ENCODE measurements at regions not wholly inside any gene's neighbourhood (a gene's known extent, or its start where the extent isn't known, plus 50 kb on each side); places are given as distances from the start of the nearest gene placed in this dataset.

DNA sequence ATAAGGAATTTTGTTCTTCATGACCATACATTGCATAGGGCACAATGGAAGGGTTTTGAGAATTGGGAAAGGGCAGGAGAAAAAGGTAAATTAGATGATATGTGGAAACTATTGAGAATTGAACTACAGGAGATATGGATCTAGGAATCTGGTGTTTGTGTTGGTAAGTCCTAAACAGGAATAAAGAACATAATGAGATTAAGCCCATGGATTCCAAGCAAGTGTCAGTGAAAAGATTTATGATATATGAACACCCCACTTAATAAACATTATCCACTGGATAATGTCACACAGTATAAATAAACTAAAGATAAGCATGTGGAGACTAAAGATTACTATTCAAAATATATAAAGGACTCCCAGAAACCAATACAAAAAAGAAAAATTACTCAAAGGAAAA lies 98.2 kb downstream of the TNFSF18 start:
- no peak for ATAC-seq (ENCODE audit: low FRiP score)
- Histone ChIP-seq H3K9me3 (ENCODE audit: control insufficient read depth, low read length) (no peaks in the 10 kb centered on the region), H3K27me3 (ENCODE audit: control insufficient read depth in 1 of 2, insufficient read depth in 2 of 2, low read length in 1 of 2) (no peaks in the 10 kb centered on the region), H3K4me3 (ENCODE audit: low read length in 2 of 2) (no peak overlapping the region), H3K36me3 (ENCODE audit: control insufficient read depth in 1 of 2, insufficient read depth in 2 of 2, low read length in 1 of 2) (no peaks in the 10 kb centered on the region), H3K4me1 (ENCODE audit: control insufficient read depth in 1 of 2, insufficient read depth in 2 of 2, low read length in 2 of 2) (no peaks in the 10 kb centered on the region), H3K27ac (ENCODE audit: low read depth in 1 of 2, low read length in 2 of 2) (no peak overlapping the region)
- intact Hi-C loops (cut with DNase I): no loop called here
- DNase-seq: no peak

DNA sequence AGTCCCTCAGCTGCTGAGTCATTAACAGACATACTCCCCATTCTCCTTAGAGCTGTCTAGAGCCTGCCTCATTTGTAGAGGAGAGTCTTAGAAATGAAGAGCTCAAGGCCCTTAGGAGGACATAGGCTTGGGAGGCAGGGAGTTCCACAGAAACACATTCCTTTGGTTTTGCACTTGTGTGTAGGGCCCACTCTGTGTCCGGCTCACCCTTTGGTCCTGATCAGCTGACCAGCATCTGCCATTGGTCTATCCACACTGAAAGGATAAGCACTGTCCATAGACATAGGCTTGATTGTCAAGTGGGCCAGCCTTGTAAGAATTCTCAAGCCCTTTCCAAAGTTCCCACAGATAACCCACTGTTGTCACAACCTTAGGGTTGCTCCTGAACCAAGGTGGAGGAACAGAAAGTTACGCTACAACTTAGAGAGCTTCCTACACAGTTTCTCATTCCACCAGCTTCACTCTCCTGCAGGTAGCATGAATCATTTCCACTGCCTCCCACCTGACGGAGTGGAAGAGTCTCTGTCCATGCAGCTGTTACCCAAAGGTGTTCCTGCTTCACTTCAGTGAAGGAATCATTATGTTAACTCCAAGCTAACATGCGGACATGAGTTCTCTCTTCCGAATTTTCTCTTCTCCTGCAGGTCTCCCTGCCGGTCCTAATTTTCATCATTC lies 96.1 kb downstream of the TNFSF18 start:
- Histone ChIP-seq H3K36me3 (ENCODE audit: control insufficient read depth in 1 of 2, insufficient read depth in 2 of 2, low read length in 1 of 2) (no peaks in the 10 kb centered on the region), H3K27me3 (ENCODE audit: control insufficient read depth in 1 of 2, insufficient read depth in 2 of 2, low read length in 1 of 2) (no peaks in the 10 kb centered on the region), H3K4me1 (ENCODE audit: control insufficient read depth in 1 of 2, insufficient read depth in 2 of 2, low read length in 2 of 2) (no peaks in the 10 kb centered on the region), H3K9me3 (ENCODE audit: control insufficient read depth, low read length) (no peaks in the 10 kb centered on the region), H3K27ac (ENCODE audit: low read depth in 1 of 2, low read length in 2 of 2) (no peak overlapping the region), H3K4me3 (ENCODE audit: low read length in 2 of 2) (no peak overlapping the region)
- intact Hi-C loops (cut with DNase I): no loop called here
- no peak for DNase-seq
- WGBS, 2 donors: 95 to 96% methylated on average over 6 of the region's 6 CpGs
- ATAC-seq (ENCODE audit: low FRiP score): no peak

DNA sequence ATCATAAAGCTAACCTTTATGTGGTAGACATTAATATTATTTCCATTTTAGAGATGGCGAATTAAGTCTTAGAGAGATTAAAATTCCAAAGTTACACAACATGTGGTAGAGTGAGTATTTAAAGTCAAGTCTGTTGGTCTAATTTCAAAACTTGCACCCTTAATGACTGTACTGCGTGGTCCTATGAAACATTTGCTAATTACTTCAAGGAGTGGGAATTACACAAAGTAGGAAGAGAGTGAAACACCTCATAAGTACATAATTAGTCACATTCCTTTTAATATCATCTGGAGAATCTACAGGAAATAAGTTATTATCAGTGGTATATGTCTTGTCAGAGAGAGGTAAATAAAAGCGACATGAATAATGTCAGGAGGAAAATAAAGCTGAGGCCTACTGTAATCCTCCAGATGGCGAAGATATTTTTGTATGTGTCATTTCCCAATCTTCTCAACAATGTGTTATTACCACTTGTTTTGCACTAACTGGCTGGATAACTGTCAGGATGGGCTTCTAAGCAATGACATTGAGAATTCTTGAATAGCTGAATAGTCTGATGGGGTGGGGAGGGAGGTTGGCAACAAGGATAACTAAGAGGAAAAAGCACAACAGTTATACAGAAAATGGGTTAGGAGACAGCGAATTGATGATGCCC lies 95.5 kb downstream of the TNFSF18 start:
- ATAC-seq (ENCODE audit: low FRiP score): no peak
- no peak overlapping the region for H3K4me3 ChIP-seq (ENCODE audit: low read length in 2 of 2)
- no peak overlapping the region for H3K27ac ChIP-seq (ENCODE audit: low read depth in 1 of 2, low read length in 2 of 2)
- intact Hi-C loops (cut with DNase I): no loop called here
- no peaks in the 10 kb centered on the region for H3K27me3 ChIP-seq (ENCODE audit: control insufficient read depth in 1 of 2, insufficient read depth in 2 of 2, low read length in 1 of 2)
- no peak for DNase-seq
- no peaks in the 10 kb centered on the region for H3K36me3 ChIP-seq (ENCODE audit: control insufficient read depth in 1 of 2, insufficient read depth in 2 of 2, low read length in 1 of 2)
- H3K4me1 ChIP-seq (ENCODE audit: control insufficient read depth in 1 of 2, insufficient read depth in 2 of 2, low read length in 2 of 2): no peaks in the 10 kb centered on the region
- 97% methylated on average over 5 of the region's 5 CpGs for WGBS, 2 donors
- H3K9me3 ChIP-seq (ENCODE audit: control insufficient read depth, low read length): no peaks in the 10 kb centered on the region

DNA sequence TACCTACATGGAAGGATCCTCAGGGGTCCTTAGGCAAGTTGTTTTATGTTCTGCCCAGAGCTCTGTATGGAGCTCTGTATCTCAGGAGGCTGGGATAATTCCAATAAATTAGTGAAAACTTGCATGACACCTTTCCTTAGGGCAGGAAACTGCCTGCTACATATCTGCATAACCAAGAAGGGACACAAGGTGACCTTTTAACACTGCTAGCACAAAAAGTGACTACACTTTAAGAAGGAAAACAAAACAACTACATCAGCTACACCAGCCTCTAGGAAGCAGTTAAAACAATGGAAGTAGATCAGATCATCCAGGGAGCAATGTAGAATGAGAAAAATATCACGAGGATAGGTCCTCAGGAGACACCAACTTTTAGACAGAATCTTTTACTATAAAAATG lies 93.9 kb downstream of the TNFSF18 start:
- Histone ChIP-seq H3K4me1 (ENCODE audit: control insufficient read depth in 1 of 2, insufficient read depth in 2 of 2, low read length in 2 of 2) (no peaks in the 10 kb centered on the region), H3K36me3 (ENCODE audit: control insufficient read depth in 1 of 2, insufficient read depth in 2 of 2, low read length in 1 of 2) (no peaks in the 10 kb centered on the region), H3K27ac (ENCODE audit: low read depth in 1 of 2, low read length in 2 of 2) (no peak overlapping the region), H3K9me3 (ENCODE audit: control insufficient read depth, low read length) (no peaks in the 10 kb centered on the region), H3K4me3 (ENCODE audit: low read length in 2 of 2) (no peak overlapping the region), H3K27me3 (ENCODE audit: control insufficient read depth in 1 of 2, insufficient read depth in 2 of 2, low read length in 1 of 2) (no peaks in the 10 kb centered on the region)
- WGBS, 2 donors: 78 to 79% methylated on average over 1 of the region's 1 CpG
- ATAC-seq (ENCODE audit: low FRiP score) (no peak), DNase-seq (no peak)
- intact Hi-C loops (cut with DNase I): no loop called here

DNA sequence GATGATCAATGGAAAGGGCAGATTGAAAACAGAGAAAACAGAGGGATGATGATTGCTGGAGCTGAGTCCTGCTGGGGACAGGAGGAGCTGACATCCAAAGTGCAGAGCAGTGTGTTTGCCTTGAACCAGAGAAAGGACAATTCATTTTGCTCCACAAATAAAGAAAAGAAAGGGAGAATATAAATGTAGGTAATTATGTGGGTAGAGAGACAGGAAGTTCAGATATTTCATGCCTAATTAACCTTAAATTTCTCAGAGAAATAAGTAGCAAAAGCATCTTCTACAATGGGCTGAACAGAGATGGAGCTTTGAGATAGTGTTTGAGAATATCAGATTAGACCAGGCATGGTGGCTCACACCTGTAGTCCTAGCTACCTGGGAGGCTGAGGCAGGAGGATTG lies 93.2 kb downstream of the TNFSF18 start:
- Histone ChIP-seq H3K4me1 (ENCODE audit: control insufficient read depth in 1 of 2, insufficient read depth in 2 of 2, low read length in 2 of 2) (no peaks in the 10 kb centered on the region), H3K4me3 (ENCODE audit: low read length in 2 of 2) (no peak overlapping the region), H3K27me3 (ENCODE audit: control insufficient read depth in 1 of 2, insufficient read depth in 2 of 2, low read length in 1 of 2) (no peaks in the 10 kb centered on the region), H3K9me3 (ENCODE audit: control insufficient read depth, low read length) (no peaks in the 10 kb centered on the region), H3K27ac (ENCODE audit: low read depth in 1 of 2, low read length in 2 of 2) (no peak overlapping the region), H3K36me3 (ENCODE audit: control insufficient read depth in 1 of 2, insufficient read depth in 2 of 2, low read length in 1 of 2) (no peaks in the 10 kb centered on the region)
- DNase-seq (no peak), ATAC-seq (ENCODE audit: low FRiP score) (no peak)
- intact Hi-C loops (cut with DNase I): no loop called here

DNA sequence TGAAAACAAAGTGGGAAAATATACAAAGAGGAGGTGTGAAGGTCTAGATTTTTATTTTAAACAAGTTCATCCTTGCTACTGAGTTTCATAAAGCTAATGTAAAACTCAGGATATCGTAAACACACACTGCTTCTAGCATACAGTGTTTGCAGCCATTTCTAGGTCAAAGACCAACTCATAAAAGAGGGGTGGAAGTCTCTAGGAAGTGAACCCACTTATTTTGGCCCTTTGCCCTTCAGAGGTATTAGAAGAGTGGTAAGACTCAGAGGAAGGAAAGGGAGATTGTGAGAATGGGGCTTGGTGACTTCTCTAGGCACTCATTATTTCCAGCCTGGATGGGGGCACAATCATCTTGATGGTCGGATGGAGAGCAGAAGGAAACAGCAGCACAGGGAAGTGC lies 91.2 kb downstream of the TNFSF18 start:
- Histone ChIP-seq H3K4me3 (ENCODE audit: low read length in 2 of 2) (no peak overlapping the region), H3K27ac (ENCODE audit: low read depth in 1 of 2, low read length in 2 of 2) (no peak overlapping the region), H3K36me3 (ENCODE audit: control insufficient read depth in 1 of 2, insufficient read depth in 2 of 2, low read length in 1 of 2) (no peaks in the 10 kb centered on the region), H3K4me1 (ENCODE audit: control insufficient read depth in 1 of 2, insufficient read depth in 2 of 2, low read length in 2 of 2) (no peaks in the 10 kb centered on the region), H3K9me3 (ENCODE audit: control insufficient read depth, low read length) (no peaks in the 10 kb centered on the region), H3K27me3 (ENCODE audit: control insufficient read depth in 1 of 2, insufficient read depth in 2 of 2, low read length in 1 of 2) (no peaks in the 10 kb centered on the region)
- no peak for DNase-seq
- no peak for ATAC-seq (ENCODE audit: low FRiP score)
- intact Hi-C loops (cut with DNase I): no loop called here
- WGBS, 2 donors: 71 to 74% methylated on average over 2 of the region's 2 CpGs

DNA sequence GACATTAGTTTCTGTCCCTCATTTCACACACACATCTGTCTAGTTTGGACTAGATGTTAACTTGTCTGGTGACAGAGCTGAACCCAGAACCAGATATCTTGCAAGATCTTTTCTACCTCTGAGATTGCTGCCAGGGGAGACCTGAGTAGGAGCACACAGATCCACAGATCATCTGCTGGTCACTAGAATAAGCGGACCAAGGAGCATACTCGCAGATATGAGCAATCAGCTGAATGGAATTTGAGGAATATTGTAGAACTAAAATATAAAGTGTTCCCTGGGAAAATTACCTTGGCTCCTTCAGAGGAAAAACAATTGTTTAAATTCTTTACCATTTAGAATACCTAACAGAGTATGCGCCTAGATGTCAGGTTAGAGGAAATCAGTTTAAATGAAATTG lies 90.7 kb downstream of the TNFSF18 start:
- Histone ChIP-seq H3K4me3 (ENCODE audit: low read length in 2 of 2) (no peak overlapping the region), H3K36me3 (ENCODE audit: control insufficient read depth in 1 of 2, insufficient read depth in 2 of 2, low read length in 1 of 2) (no peaks in the 10 kb centered on the region), H3K27me3 (ENCODE audit: control insufficient read depth in 1 of 2, insufficient read depth in 2 of 2, low read length in 1 of 2) (no peaks in the 10 kb centered on the region), H3K9me3 (ENCODE audit: control insufficient read depth, low read length) (no peaks in the 10 kb centered on the region), H3K27ac (ENCODE audit: low read depth in 1 of 2, low read length in 2 of 2) (no peak overlapping the region), H3K4me1 (ENCODE audit: control insufficient read depth in 1 of 2, insufficient read depth in 2 of 2, low read length in 2 of 2) (no peaks in the 10 kb centered on the region)
- no peak for DNase-seq
- intact Hi-C loops (cut with DNase I): no loop called here
- 58 to 70% methylated on average over 3 of the region's 3 CpGs for WGBS, 2 donors
- ATAC-seq (ENCODE audit: low FRiP score): no peak

DNA sequence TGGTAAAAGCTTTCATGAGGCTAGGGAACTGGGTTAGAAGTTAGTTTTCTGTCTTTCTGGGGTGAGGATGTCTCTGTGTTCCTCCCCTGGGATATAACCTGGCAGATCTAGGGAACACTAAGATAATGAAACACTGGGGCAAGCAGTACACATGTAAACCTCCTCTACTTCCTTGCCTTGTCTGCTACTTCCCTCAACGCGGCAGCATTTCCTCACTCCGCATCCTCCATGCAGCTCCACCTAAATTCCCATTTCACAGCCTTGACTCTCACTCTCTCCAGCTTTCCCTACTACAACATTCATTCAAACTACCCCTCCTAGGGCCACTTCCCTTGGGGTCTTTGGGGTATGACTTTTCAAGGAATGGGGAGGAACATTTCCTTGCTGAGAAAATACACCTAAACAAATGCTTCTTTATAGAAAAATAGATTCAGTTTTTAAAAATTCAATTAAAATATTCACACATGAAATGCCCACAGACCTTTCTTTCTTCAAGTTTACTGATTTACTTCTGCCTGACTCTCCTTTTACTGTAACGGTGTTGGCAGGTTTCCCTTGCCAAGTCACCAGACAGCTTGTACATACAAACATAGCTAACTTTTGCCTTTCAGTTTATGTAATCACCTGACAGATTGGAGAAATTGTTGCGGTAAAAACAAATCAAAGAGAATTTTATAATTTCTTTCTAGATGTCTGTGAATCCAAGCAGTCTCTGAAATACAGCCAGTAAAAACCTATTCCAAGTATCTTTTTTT lies 90.1 kb downstream of the TNFSF18 start:
- Histone ChIP-seq H3K36me3 (ENCODE audit: control insufficient read depth in 1 of 2, insufficient read depth in 2 of 2, low read length in 1 of 2) (no peaks in the 10 kb centered on the region), H3K27me3 (ENCODE audit: control insufficient read depth in 1 of 2, insufficient read depth in 2 of 2, low read length in 1 of 2) (no peaks in the 10 kb centered on the region), H3K27ac (ENCODE audit: low read depth in 1 of 2, low read length in 2 of 2) (no peak overlapping the region), H3K4me1 (ENCODE audit: control insufficient read depth in 1 of 2, insufficient read depth in 2 of 2, low read length in 2 of 2) (no peaks in the 10 kb centered on the region), H3K9me3 (ENCODE audit: control insufficient read depth, low read length) (no peaks in the 10 kb centered on the region), H3K4me3 (ENCODE audit: low read length in 2 of 2) (no peak overlapping the region)
- WGBS, 2 donors: 59 to 64% methylated on average over 5 of the region's 5 CpGs
- no peak for DNase-seq
- intact Hi-C loops (cut with DNase I): no loop called here
- ATAC-seq (ENCODE audit: low FRiP score): no peak

DNA sequence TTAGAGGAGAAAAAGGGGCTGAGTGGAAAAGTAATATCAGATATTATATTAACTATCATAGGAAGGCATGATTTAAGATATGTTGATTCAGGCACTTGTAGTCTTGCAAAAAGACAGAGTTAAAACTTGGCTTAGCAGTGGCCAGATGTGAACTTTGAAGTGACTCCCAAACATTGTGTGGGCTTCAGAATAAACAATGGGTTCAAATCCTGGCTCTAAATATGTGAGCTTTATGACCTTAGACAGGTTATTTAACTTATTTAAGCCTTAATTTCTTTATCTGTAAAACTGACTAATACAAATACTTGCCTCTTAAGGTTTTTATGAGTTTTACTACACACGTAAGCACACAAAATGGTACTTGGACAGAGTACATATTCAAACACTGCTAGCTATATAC lies 85.9 kb downstream of the TNFSF18 start:
- H3K4me3 ChIP-seq (ENCODE audit: low read length in 2 of 2): no peak overlapping the region
- WGBS, 2 donors: 75 to 86% methylated on average over 1 of the region's 1 CpG
- no peaks in the 10 kb centered on the region for H3K9me3 ChIP-seq (ENCODE audit: control insufficient read depth, low read length)
- no peaks in the 10 kb centered on the region for H3K36me3 ChIP-seq (ENCODE audit: control insufficient read depth in 1 of 2, insufficient read depth in 2 of 2, low read length in 1 of 2)
- H3K27ac ChIP-seq (ENCODE audit: low read depth in 1 of 2, low read length in 2 of 2): no peak overlapping the region
- DNase-seq (no peak), ATAC-seq (ENCODE audit: low FRiP score) (no peak)
- intact Hi-C loops (cut with DNase I): no loop called here
- H3K27me3 ChIP-seq (ENCODE audit: control insufficient read depth in 1 of 2, insufficient read depth in 2 of 2, low read length in 1 of 2): no peaks in the 10 kb centered on the region
- no peaks in the 10 kb centered on the region for H3K4me1 ChIP-seq (ENCODE audit: control insufficient read depth in 1 of 2, insufficient read depth in 2 of 2, low read length in 2 of 2)
